WERI-Rb-1 (cell line): ENCODE measurements at regions not wholly inside any gene's neighbourhood (a gene's known extent, or its start where the extent isn't known, plus 50 kb on each side); places are given as distances from the start of the nearest gene placed in this dataset.

Experiments
- DNase-seq: peaks from one replicate; pipeline ENCODE4 v3.0.0-alpha.2; 2020
- H3K27ac ChIP-seq: fragments of 250-450 bp; sonication (Bioruptor Pico); 2 replicates; pipeline ENCODE4 v1.5.1; 2020; ENCODE audit warnings: mild to moderate bottlenecking, moderate library complexity
- H3K27me3 ChIP-seq: fragments of 250-450 bp; sonication (Bioruptor Pico); 2 replicates; pipeline ENCODE4 v1.5.1; 2021; ENCODE audit warnings: mild to moderate bottlenecking, low read depth, moderate library complexity; ENCODE audit not compliant: insufficient read depth, severe bottlenecking
- H3K36me3 ChIP-seq: fragments of 250-450 bp; sonication (Bioruptor Pico); 2 replicates; pipeline ENCODE4 v1.5.1; 2020; ENCODE audit warnings: mild to moderate bottlenecking, moderate library complexity
- H3K4me3 ChIP-seq: 2 replicates; pipeline ENCODE4 v1.5.1; 2011; ENCODE audit warnings: low read depth, mild to moderate bottlenecking, control low read depth, low read length
- H3K9me3 ChIP-seq: fragments of 250-450 bp; sonication (Bioruptor Pico); 2 replicates; pipeline ENCODE4 v1.5.1; 2021; ENCODE audit warnings: mild to moderate bottlenecking, moderate library complexity; ENCODE audit not compliant: severe bottlenecking
- CTCF ChIP-seq: IDR thresholded peaks from 2 replicates; pipeline ENCODE4 v1.5.1; 2011; ENCODE audit warnings: low read depth, mild to moderate bottlenecking, control low read depth, inconsistent platforms, low read length

- peak; percentile 93 for TF ChIP-seq CTCF
- H3K36me3 ChIP-seq, result no peaks in the 10 kb centered on the region
- H3K4me3 ChIP-seq, result no peak overlapping the region
- H3K27ac ChIP-seq, result peak overlapping the region; percentile 39
- H3K9me3 ChIP-seq, result no peaks in the 10 kb centered on the region
- DNase-seq, result peak; percentile 89
- no peaks in the 10 kb centered on the region for H3K27me3 ChIP-seq
Observed at GRCh38 chr2:9770308-9771100, 72.8 kb upstream of the TAF1B start.

GRCh38 chr2:9771101-9771449 is 72.2 kb upstream of the TAF1B start:
- TF ChIP-seq CTCF, result no peak
- no peak for DNase-seq
- Histone ChIP-seq H3K27me3 (no peaks in the 10 kb centered on the region), H3K27ac (peak overlapping the region; percentile 39), H3K4me3 (no peak overlapping the region), H3K9me3 (no peaks in the 10 kb centered on the region), H3K36me3 (no peaks in the 10 kb centered on the region)

GRCh38 chr2:9771481-9772017 is 71.7 kb upstream of the TAF1B start:
- no peaks in the 10 kb centered on the region for H3K36me3 ChIP-seq
- TF ChIP-seq CTCF, result no peak
- peak; percentile 56 for DNase-seq
- H3K27ac ChIP-seq, result peak overlapping the region; percentile 39
- H3K27me3 ChIP-seq, result no peaks in the 10 kb centered on the region
- H3K9me3 ChIP-seq, result no peaks in the 10 kb centered on the region
- H3K4me3 ChIP-seq, result no peak overlapping the region

- H3K27ac ChIP-seq, result no peak overlapping the region
- H3K4me3 ChIP-seq, result no peak overlapping the region
- H3K27me3 ChIP-seq, result no peaks in the 10 kb centered on the region
- no peak for TF ChIP-seq CTCF
- no peaks in the 10 kb centered on the region for H3K36me3 ChIP-seq
- DNase-seq, result no peak
- no peaks in the 10 kb centered on the region for H3K9me3 ChIP-seq
Observed at GRCh38 chr2:9772035-9772998, 71.0 kb upstream of the TAF1B start.

GRCh38 chr2:9772999-9773902 is 70.0 kb upstream of the TAF1B start:
- Histone ChIP-seq H3K9me3 (no peaks in the 10 kb centered on the region), H3K27me3 (no peaks in the 10 kb centered on the region), H3K27ac (no peak overlapping the region), H3K36me3 (no peaks in the 10 kb centered on the region), H3K4me3 (no peak overlapping the region)
- no peak for DNase-seq
- no peak for TF ChIP-seq CTCF
